ENCODE measurements at regions not wholly inside any gene's neighbourhood (a gene's known extent, or its start where the extent isn't known, plus 50 kb on each side); places are given as distances from the start of the nearest gene placed in this dataset.

DNA sequence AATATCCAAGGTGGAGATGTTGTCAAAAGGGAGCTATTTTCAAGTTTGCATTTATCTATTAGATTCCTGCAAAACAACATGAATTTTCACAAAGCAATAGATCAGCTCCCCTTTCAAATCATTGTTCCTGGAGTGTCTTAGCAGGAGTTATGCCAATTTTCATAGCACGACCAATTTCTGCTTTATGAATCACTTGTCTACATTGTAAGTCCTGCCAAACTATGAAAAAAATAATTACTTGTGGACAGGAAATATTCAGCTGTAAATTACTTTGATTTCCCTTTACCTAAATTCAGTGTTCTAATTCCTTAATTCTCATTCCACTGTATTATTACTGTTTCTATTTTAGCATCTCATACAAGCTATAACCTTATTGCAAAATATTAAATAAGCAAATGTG, 1289.6 kb downstream of the NSUN3 start:
- DNase-seq (ENCODE audit: low read depth), result no peak

GRCh38 chr3:95354489-95354888, 1291.6 kb downstream of the NSUN3 start:
- no peak for DNase-seq (ENCODE audit: low read depth)

GRCh38 chr3:95356764-95357501, 1294.1 kb downstream of the NSUN3 start:
- DNase-seq (ENCODE audit: low read depth), result no peak

GRCh38 chr3:95387242-95388021, 1324.6 kb downstream of the NSUN3 start:
- no peak for DNase-seq (ENCODE audit: low read depth)

DNA sequence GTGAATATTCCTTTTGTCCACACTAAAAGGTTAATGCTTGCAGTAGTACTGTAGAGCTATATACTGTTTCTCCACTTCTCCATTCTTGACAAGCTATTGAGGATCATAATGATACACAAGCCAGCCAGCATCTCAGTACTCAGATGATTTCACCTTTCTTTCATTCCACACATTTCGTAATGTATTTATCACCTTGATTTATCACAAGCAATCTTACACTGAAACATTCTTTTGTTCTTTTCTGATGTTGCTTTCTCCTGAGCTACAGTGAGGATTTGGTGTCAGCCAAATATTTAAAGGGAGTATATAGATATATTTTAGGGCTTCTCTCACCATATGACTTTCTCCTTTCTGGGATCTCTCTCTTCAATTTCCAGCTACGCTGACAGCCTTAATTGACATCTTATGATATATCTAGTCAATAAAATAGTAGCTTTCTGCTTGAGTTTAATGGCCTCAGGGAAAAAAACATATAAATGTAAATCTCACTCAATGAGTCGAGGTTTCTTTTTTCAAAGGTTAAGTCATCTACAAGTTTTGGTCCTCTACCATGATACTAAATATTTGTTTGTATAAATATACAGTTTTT, 1327.0 kb downstream of the NSUN3 start:
- no peak for DNase-seq (ENCODE audit: low read depth)

DNA sequence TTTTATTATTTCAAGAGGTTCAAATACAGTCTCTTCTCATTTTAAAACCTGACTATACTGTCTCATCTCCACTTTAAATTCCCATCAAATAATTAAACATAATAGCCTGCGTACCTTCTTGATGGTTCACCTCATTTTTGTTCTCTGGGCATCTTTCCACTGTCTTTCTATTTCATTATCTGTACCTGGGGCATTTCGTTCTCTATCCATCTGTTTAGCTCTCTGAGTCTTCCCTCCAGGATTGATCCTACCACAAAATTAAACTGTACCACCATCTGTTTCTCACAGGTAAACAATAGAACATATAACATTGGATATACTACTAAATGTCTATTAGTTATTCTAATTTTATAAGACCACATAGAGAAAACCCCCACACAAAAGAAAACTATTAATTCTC, 1331.4 kb downstream of the NSUN3 start:
- no peak for DNase-seq (ENCODE audit: low read depth)

- DNase-seq (ENCODE audit: low read depth), result no peak
These were observed 1336.7 kb downstream of the NSUN3 start for GRCh38 chr3:95399585-95399984.

GRCh38 chr3:95401693-95402092, 1338.8 kb downstream of the NSUN3 start:
- no peak for DNase-seq (ENCODE audit: low read depth)

DNA sequence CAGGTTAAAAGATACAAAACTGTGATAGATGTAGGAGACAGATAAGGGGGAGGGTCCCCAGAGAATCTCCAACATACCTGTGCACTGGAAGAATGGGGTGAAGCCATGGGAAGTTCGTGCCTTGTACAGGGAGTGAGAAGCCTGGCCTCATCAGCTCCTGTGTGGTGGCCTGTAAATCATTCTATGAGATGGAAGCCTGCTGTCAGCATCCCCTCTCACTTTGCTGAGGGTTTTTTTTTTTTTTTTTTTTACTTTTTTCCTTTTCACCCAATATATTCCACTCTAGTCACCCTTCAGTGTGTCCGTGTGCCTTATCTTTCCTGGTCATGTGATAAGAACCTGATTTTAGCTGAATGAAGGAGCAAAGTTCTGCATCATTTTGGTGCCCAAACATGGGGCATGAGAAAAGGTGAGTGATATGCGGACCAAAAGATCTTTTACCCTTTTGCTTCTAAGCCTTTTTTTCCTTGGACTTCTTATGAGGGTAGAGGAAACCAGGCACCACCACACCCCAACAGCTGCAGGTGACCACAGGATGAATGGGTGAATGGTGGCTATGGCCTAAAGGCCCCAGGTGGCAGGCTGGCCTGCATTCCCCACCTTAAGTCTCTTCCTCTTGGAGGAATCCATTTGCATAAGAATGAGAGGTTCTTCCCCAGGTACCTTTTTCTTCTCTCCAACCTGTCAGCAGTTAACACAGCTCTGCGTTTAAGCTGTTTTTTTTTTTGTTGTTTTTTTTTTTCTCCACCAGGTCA, 1345.0 kb downstream of the NSUN3 start:
- DNase-seq (ENCODE audit: low read depth), result no peak

DNA sequence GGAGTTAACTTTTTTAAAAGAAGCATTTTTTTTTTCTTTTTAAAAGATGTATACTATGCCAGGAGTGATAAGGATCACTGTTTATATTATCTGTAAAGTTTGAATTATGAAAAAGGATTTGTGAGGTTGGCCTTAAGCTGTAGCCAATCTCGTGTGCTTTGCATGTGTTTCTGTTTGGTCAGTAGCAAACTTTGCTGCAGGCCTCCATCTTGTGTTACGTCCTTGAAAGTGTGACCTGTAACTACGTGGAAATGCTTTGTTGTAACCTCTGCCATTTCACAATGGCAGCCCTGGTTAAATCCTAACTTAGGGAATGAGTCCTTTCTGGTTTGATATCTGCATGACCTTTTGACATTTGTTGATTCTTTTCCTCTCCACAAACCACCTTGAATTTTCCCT, 1345.6 kb downstream of the NSUN3 start:
- no peak for DNase-seq (ENCODE audit: low read depth)

DNA sequence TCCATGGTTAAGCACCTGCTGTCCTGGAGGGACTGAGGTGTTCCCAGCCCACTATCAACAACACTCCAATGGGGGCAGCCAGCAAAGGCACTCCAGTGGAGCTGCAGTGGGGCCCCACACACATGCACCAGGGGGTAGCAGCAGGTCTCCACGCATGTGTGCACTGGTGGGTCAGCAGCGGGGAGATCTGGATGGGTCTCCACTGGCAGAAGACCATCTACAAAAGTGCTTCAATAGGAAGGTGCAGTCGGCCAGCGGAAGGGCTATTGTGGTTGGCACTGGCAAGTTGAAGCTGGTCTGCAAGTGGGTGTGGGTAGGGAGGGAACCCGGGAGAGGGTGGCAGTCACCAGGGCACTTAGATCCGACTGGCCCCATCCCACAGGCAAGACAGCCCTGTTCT, 1355.4 kb downstream of the NSUN3 start:
- DNase-seq (ENCODE audit: low read depth), result no peak

DNA sequence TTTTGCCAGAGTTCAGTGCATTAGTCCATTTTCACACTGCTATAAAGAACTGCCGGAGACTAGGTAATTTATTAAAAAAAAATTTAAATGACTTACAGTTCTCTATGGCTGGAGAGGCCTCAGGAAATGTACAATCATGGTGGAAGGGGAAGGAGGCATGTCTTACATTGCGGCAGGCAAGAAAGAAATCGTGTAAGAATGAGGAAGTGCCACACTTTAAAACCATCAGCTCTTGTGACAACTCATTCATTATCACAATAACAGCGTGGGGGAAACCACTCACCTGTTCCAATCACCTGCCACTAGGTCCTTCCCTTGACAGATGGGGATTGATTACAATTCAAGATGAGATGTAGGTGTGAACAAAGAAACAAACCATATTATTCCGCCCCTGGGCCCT, 1361.4 kb downstream of the NSUN3 start:
- no peak for DNase-seq (ENCODE audit: low read depth)

DNA sequence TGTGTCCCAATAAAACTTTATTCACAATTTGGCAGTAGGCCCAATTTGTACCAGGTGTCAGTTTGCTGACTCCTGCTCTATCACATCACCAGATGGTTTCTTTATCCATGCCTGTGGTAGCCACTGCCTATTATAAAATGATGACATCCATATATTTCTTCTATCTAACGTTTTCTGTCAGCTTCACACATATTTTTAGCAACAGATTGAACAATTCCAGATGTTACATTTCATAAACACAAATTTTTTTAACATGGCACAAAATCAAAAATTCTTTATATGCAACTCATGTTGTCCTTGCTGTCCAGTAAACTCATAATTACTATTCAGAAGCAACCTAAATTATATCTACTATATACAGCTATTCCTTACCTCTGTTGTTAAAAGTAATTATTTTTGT, 1371.6 kb downstream of the NSUN3 start:
- peak; percentile 56 for DNase-seq (ENCODE audit: low read depth)

DNA sequence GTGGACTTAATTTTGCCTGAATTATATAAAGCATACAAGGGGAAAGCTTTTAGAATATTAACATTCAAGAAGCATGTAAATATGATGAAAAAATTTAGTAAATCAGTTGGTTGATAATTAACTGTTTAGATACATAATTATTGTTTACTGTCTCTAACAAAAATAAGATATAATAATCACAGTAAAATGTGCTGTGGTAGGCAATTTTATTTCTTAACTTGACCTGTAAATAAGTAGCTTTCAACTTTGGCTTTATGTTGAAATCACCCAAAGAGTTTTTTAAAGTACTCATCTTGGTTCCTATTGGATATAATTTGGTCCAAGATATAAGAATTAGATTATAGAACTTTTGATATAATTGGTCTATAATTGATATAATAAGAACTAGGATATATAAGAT, 1374.5 kb downstream of the NSUN3 start:
- no peak for DNase-seq (ENCODE audit: low read depth)

GRCh38 chr3:95438274-95438673, 1375.4 kb downstream of the NSUN3 start:
- no peak for DNase-seq (ENCODE audit: low read depth)

DNA sequence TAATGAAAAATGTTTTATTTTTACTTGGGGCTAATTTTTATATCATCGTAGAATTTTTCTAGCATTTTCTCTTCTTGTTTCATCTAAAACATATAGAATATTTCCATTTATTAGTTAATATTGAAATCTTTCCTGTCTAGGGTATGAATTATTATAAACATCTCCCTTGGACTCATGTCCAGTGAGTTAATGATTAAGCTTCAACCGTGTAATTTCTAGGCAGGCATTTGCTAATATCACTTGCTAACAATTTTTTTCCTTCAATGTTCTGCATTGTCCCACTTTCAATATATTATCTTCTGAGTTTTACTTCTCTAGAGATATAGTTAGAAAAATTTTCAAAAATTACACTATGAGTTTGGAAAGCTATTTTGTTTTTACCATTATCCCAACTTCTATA, 1371.6 kb upstream of the EPHA6 start:
- DNase-seq (ENCODE audit: low read depth), result no peak

- no peak for DNase-seq (ENCODE audit: low read depth)
These were observed 1364.6 kb upstream of the EPHA6 start for GRCh38 chr3:95449841-95450240.

- DNase-seq (ENCODE audit: low read depth), result no peak
These were observed 1361.2 kb upstream of the EPHA6 start for GRCh38 chr3:95453242-95453641.

- DNase-seq (ENCODE audit: low read depth), result no peak
These were observed 1357.6 kb upstream of the EPHA6 start for GRCh38 chr3:95456835-95457234.

DNA sequence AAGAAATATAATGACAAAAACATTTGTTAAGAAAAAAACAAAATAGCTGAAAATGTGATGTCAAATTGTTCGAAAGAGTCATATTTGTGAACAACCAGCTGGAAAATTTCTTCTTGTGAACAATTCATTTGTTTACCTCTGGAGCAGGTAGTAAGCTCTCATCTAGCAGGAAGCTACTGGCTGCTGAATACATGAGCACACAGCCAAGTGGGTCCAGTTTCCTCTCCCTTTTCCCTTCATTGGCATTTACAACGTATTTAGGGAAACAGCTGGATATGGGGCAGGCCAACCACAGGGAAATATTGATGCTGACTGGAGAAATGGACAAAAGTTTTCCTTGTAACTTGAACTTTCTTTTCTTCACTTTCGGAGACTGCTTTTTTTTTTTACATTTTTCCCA, 1354.7 kb upstream of the EPHA6 start:
- DNase-seq (ENCODE audit: low read depth), result no peak

DNA sequence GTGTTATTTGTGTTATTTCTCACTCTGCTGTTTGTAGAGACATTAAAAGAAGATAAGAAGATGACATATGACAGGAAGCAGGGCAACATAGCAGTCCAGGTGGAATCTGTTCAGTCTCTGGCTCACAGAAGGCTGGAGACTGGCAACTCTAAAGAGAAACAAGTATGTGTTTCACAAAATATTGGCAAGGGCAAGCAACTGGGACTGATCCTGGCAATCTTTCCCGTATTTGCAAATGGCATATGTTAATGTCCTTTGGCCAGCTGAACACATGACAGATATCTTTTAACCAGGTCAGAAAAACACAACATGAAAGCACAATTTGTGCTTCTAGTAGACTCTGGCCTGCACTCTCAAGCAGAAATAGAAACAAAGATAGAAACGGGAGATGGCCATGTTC, 1354.1 kb upstream of the EPHA6 start:
- DNase-seq (ENCODE audit: low read depth), result no peak

GRCh38 chr3:95462161-95462560, 1352.2 kb upstream of the EPHA6 start:
- DNase-seq (ENCODE audit: low read depth), result no peak

DNA sequence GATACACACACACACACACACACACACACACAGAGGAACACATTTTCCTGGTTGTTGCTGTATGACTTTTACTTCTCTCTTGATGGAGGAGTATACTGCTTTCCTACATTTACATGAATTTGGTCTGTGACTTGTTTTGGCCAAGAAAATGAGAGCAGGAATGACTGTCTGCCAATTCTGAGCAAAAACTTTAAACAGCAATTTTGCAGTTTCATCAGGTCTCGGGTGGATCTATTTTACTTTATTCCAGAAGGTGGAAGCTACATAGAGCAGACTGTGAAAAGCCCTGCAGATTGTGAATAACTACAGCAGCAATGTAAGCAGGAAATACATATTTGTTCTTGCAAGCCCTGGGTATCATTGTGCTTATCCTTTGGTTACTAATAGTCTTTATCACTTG, 1350.0 kb upstream of the EPHA6 start:
- DNase-seq (ENCODE audit: low read depth), result no peak

Measured in HS-5 (cell line).